BJ (cell line): ENCODE measurements at regions not wholly inside any gene's neighbourhood (a gene's known extent, or its start where the extent isn't known, plus 50 kb on each side); places are given as distances from the start of the nearest gene placed in this dataset. TPM values are rescaled to one million over a fixed set of nuclear protein-coding genes. Genes with fewer than 3 reads are reported as not detected.

Source experiments
- CTCF ChIA-PET: fragments of 350-600 bp; formaldehyde crosslinking; extraction: SDS; loops from one replicate; lab custom pipeline; 2021; ENCODE audit warnings: antibody characterized with exemption, inconsistent platforms; lab: Yijun Ruan, JAX
- POLR2A ChIA-PET: fragments of 300-600 bp; sonication (Branson Sonifier 250); formaldehyde crosslinking; extraction: SDS; loops from one replicate; lab custom pipeline; 2021; ENCODE audit warnings: antibody characterized with exemption; lab: Charles Lee
- DNase-seq: peaks from one replicate; pipeline ENCODE4 v3.0.0-alpha.2; 2011; ENCODE audit warnings: low read depth
- H3K27me3 ChIP-seq: 2 replicates; pipeline ENCODE4 v1.6.0; 2011; ENCODE audit warnings: low read length; ENCODE audit not compliant: control insufficient read depth, insufficient read depth
- H3K36me3 ChIP-seq: 2 replicates; pipeline ENCODE4 v1.5.1; 2011; ENCODE audit warnings: low read length; ENCODE audit not compliant: control insufficient read depth, insufficient read depth
- H3K4me3 ChIP-seq: 2 replicates; pipeline ENCODE4 v1.5.1; 2011; ENCODE audit warnings: low read depth, mild to moderate bottlenecking, control low read depth, low read length
- CTCF ChIP-seq: IDR thresholded peaks from 2 replicates; pipeline ENCODE4 v1.5.1; 2011; ENCODE audit warnings: low read depth, mild to moderate bottlenecking, control low read depth, inconsistent platforms, low read length, moderate library complexity; ENCODE audit not compliant: insufficient read depth
- small RNA-seq: library from RNA; depleted of rRNA; stranded (forward); fragments of <200 nt; gene quantifications from one replicate; pipeline ENCODE3, GENCODE V24; 2012; ENCODE audit warnings: low replicate concordance, low read depth; ENCODE audit not compliant: insufficient read length

GRCh38 chr7:53542157-53542556, 506.7 kb downstream of the POM121L12 start:
- Histone ChIP-seq H3K36me3 (no peaks in the 10 kb centered on the region), H3K27me3 (no peaks in the 10 kb centered on the region), H3K4me3 (no peak overlapping the region)
- ChIA-PET POLR2A (no interaction called here), CTCF (no interaction called here)
- DNase-seq: no peak
- no peak for TF ChIP-seq CTCF

Small RNA genes lying in the stretch of these regions (small RNA-seq; reads per million reads assigned to genes)
- gene RN7SKP218 (not detected), gene RNU1-14P (0.84 reads per million)
